GM19324 (cell line): ENCODE measurements at regions not wholly inside any gene's neighbourhood (a gene's known extent, or its start where the extent isn't known, plus 50 kb on each side); places are given as distances from the start of the nearest gene placed in this dataset.

Source experiments
- ATAC-seq: cut with Tn5 transposase; IDR thresholded peaks from one replicate; pipeline ENCODE4 v1.9.1; 2021; ENCODE audit warnings: mild to moderate bottlenecking, moderate library complexity; ENCODE audit not compliant: unreplicated experiment, low FRiP score

GRCh38 chr12:13454991-13455777, 258.7 kb downstream of the EMP1 start:
- ATAC-seq, result no peak

- ATAC-seq, result no peak
Measured at GRCh38 chr12:13452955-13453570, 256.5 kb downstream of the EMP1 start.

- no peak for ATAC-seq
Measured at GRCh38 chr12:13451776-13452175, 255.2 kb downstream of the EMP1 start.

- ATAC-seq, result no peak
Measured at GRCh38 chr12:13450231-13451080, 253.9 kb downstream of the EMP1 start.

- ATAC-seq, result no peak
Measured at GRCh38 chr12:13444076-13444475, 247.6 kb downstream of the EMP1 start.

GRCh38 chr12:13443498-13443897, 247.0 kb downstream of the EMP1 start:
- ATAC-seq, result no peak

GRCh38 chr12:13443028-13443427, 246.5 kb downstream of the EMP1 start:
- ATAC-seq, result no peak

- ATAC-seq, result no peak
Measured at GRCh38 chr12:13442457-13442856, 245.9 kb downstream of the EMP1 start.

- no peak for ATAC-seq
Measured at GRCh38 chr12:13440844-13441243, 244.3 kb downstream of the EMP1 start.

- no peak for ATAC-seq
Measured at GRCh38 chr12:13437541-13437940, 241.0 kb downstream of the EMP1 start.

- ATAC-seq, result no peak
Measured at GRCh38 chr12:13436696-13437391, 240.3 kb downstream of the EMP1 start.

- ATAC-seq, result no peak
Measured at GRCh38 chr12:13436182-13436581, 239.7 kb downstream of the EMP1 start.

GRCh38 chr12:13435235-13435933, 238.9 kb downstream of the EMP1 start:
- no peak for ATAC-seq

GRCh38 chr12:13433768-13434167, 237.2 kb downstream of the EMP1 start:
- ATAC-seq, result no peak

- ATAC-seq, result no peak
Measured at GRCh38 chr12:13431041-13431440, 234.5 kb downstream of the EMP1 start.

- ATAC-seq, result no peak
Measured at GRCh38 chr12:13428538-13429265, 232.2 kb downstream of the EMP1 start.

GRCh38 chr12:13425766-13426165, 229.2 kb downstream of the EMP1 start:
- no peak for ATAC-seq

- no peak for ATAC-seq
Measured at GRCh38 chr12:13422291-13422690, 225.8 kb downstream of the EMP1 start.

GRCh38 chr12:13417516-13417915, 221.0 kb downstream of the EMP1 start:
- no peak for ATAC-seq
